Fibroblast of lung (primary cell): ENCODE measurements at regions not wholly inside any gene's neighbourhood (a gene's known extent, or its start where the extent isn't known, plus 50 kb on each side); places are given as distances from the start of the nearest gene placed in this dataset.

Experiments
- DNase-seq, 2 donors: peaks; one replicate each; pipeline versions ENCODE4 v3.0.0 to v3.0.0-alpha.2; 2010; ENCODE audit warnings: low read depth in 2 of 2
- H2AFZ ChIP-seq: 2 replicates; pipeline ENCODE4 v1.5.1; 2012; ENCODE audit warnings: low read length, control low read depth, inconsistent platforms
- H3K27ac ChIP-seq: 2 replicates; pipeline ENCODE4 v1.5.1; 2011; ENCODE audit warnings: low read length, control low read depth; ENCODE audit not compliant: insufficient read depth
- H3K27me3 ChIP-seq: 2 replicates; pipeline ENCODE4 v1.5.1; 2011; ENCODE audit warnings: mild to moderate bottlenecking, low read length; ENCODE audit not compliant: control insufficient read depth, insufficient read depth
- H3K36me3 ChIP-seq: 2 replicates; pipeline ENCODE4 v1.5.1; 2011; ENCODE audit warnings: low read length; ENCODE audit not compliant: control insufficient read depth, insufficient read depth
- H3K4me1 ChIP-seq: 2 replicates; pipeline ENCODE4 v1.5.1; 2011; ENCODE audit warnings: low read length; ENCODE audit not compliant: control insufficient read depth, insufficient read depth; ENCODE audit errors: extremely low read depth
- H3K4me2 ChIP-seq: 2 replicates; pipeline ENCODE4 v1.5.1; 2011; ENCODE audit warnings: low read length, control low read depth; ENCODE audit not compliant: insufficient read depth; ENCODE audit errors: extremely low read depth
- H3K4me3 ChIP-seq, 4 experiments: fragments of 200-600 bp in 1 of 4; sonication (generic) in 1 of 4; replicated peaks in 1 of 4; 2 replicates each; pipeline ENCODE4 v1.5.1; 2011 to 2016; ENCODE audit warnings: low read length in 4 of 4, low read depth in 3 of 4, mild to moderate bottlenecking in 3 of 4, control low read depth in 2 of 4, inconsistent platforms in 1 of 4, mixed read lengths in 1 of 4; ENCODE audit not compliant: insufficient read depth in 1 of 4; ENCODE audit errors: control extremely low read depth in 1 of 4
- H3K79me2 ChIP-seq: 2 replicates; pipeline ENCODE4 v1.5.1; 2012; ENCODE audit warnings: mild to moderate bottlenecking, low read length, inconsistent platforms; ENCODE audit not compliant: control insufficient read depth, insufficient read depth
- H3K9ac ChIP-seq: 2 replicates; pipeline ENCODE4 v1.5.1; 2011; ENCODE audit warnings: mild to moderate bottlenecking, low read length, control low read depth; ENCODE audit not compliant: insufficient read depth
- H3K9me3 ChIP-seq: 2 replicates; pipeline ENCODE4 v1.5.1; 2012; ENCODE audit warnings: low read depth, low read length; ENCODE audit not compliant: control insufficient read depth, insufficient read depth
- H4K20me1 ChIP-seq: 2 replicates; pipeline ENCODE4 v1.5.1; 2011; ENCODE audit warnings: low read length; ENCODE audit not compliant: control insufficient read depth, insufficient read depth; ENCODE audit errors: extremely low read depth
- EZH2 ChIP-seq: IDR thresholded peaks from 2 replicates; pipeline ENCODE4 v1.5.1; 2012; ENCODE audit warnings: low read length, control low read depth, mild to moderate bottlenecking; ENCODE audit errors: missing control alignments
- TF ChIP-seq, protein P1 (sequence below), 2 donors: IDR thresholded peaks in 1 of 2; conservative IDR thresholded peaks in 1 of 2; 1 replicate in 1 of 2; 2 replicates in 1 of 2; pipeline ENCODE4 v1.5.1; 2011 to 2012; ENCODE audit warnings: low read length in 2 of 2, control low read depth in 1 of 2, inconsistent platforms in 1 of 2, low read depth in 1 of 2, mild to moderate bottlenecking in 1 of 2

- no peaks in the 10 kb centered on the region for H4K20me1 ChIP-seq
- H2AFZ ChIP-seq, result no peak overlapping the region
- no peaks in the 10 kb centered on the region for H3K79me2 ChIP-seq
- H3K27ac ChIP-seq, result no peak overlapping the region
- no peak overlapping the region for H3K4me2 ChIP-seq
- no peaks in the 10 kb centered on the region for H3K36me3 ChIP-seq
- H3K9ac ChIP-seq, result no peak overlapping the region
- H3K27me3 ChIP-seq, result no peaks in the 10 kb centered on the region
- H3K4me3 ChIP-seq, result no peak overlapping the region
- peaks cover 11% of the 10 kb centered on the region for H3K4me1 ChIP-seq
- H3K9me3 ChIP-seq, result no peaks in the 10 kb centered on the region
- no peak for DNase-seq
- TF ChIP-seq, protein P1, sequence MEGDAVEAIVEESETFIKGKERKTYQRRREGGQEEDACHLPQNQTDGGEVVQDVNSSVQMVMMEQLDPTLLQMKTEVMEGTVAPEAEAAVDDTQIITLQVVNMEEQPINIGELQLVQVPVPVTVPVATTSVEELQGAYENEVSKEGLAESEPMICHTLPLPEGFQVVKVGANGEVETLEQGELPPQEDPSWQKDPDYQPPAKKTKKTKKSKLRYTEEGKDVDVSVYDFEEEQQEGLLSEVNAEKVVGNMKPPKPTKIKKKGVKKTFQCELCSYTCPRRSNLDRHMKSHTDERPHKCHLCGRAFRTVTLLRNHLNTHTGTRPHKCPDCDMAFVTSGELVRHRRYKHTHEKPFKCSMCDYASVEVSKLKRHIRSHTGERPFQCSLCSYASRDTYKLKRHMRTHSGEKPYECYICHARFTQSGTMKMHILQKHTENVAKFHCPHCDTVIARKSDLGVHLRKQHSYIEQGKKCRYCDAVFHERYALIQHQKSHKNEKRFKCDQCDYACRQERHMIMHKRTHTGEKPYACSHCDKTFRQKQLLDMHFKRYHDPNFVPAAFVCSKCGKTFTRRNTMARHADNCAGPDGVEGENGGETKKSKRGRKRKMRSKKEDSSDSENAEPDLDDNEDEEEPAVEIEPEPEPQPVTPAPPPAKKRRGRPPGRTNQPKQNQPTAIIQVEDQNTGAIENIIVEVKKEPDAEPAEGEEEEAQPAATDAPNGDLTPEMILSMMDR (conservative IDR thresholded peaks at IDR 0.05 in 1 of 2, IDR thresholded peaks at IDR 0.05 in 1 of 2; ENCODE audit: low read depth in 1 of 2, low read length in 2 of 2), result no peak
- TF ChIP-seq EZH2, result no peak
Observed at GRCh38 chr19:28885965-28886364, 327.0 kb downstream of the UQCRFS1 start.

DNA sequence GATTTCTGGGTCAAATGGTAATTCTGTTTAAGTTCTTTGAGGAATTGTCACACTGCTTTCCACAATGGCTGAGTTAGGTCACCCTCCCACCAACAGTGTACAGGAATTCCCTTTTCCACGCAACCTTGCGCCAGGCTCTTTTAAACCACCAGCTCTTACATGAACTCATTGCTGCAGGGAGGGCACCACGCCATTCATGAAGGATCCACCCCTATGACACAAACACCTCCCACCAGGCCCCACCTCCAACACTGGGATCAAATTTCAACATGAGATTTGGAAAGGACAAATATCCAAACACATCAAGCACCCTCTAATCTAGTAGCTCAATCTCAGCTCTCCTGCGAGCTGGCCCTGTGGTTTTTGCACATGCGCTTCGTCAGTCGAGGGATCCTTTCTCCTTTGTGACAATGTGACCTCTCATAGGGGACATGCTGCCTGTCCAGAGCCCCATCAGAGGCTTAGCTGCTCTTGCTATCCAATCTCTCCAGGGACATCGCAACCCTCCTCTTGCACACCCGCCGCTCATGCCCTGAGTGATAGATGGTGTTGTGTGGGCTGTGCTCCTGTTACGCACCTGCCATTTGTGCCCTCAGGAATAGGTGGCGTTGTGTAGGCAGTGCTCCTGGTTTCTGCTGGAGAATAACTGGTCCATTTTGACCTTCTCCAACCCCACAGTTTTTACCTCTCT is 328.0 kb downstream of the UQCRFS1 start:
- Histone ChIP-seq H3K27me3 (no peaks in the 10 kb centered on the region), H3K79me2 (no peaks in the 10 kb centered on the region), H3K9ac (no peak overlapping the region), H2AFZ (no peak overlapping the region), H3K27ac (no peak overlapping the region), H3K4me3 (no peak overlapping the region), H3K4me1 (peaks cover 11% of the 10 kb centered on the region), H4K20me1 (no peaks in the 10 kb centered on the region), H3K9me3 (no peaks in the 10 kb centered on the region), H3K36me3 (no peaks in the 10 kb centered on the region), H3K4me2 (no peak overlapping the region)
- no peak for TF ChIP-seq EZH2
- TF ChIP-seq, protein P1 (conservative IDR thresholded peaks at IDR 0.05 in 1 of 2, IDR thresholded peaks at IDR 0.05 in 1 of 2; ENCODE audit: low read depth in 1 of 2, low read length in 2 of 2), result no peak
- no peak for DNase-seq

GRCh38 chr19:28883241-28883693 is 329.7 kb downstream of the UQCRFS1 start:
- peak; percentile 2 to 27 for DNase-seq
- Histone ChIP-seq H3K27me3 (no peaks in the 10 kb centered on the region), H4K20me1 (no peaks in the 10 kb centered on the region), H3K79me2 (no peaks in the 10 kb centered on the region), H3K9ac (no peak overlapping the region), H3K27ac (peak overlapping the region; percentile 47), H3K9me3 (no peaks in the 10 kb centered on the region), H3K4me3 (peak overlapping the region in 2 of 4 experiments; percentile 12 to 43), H2AFZ (peak overlapping the region; percentile 70), H3K4me2 (peak overlapping the region; percentile 54), H3K4me1 (peaks cover 11% of the 10 kb centered on the region), H3K36me3 (no peaks in the 10 kb centered on the region)
- no peak for TF ChIP-seq EZH2
- TF ChIP-seq, protein P1 (conservative IDR thresholded peaks at IDR 0.05 in 1 of 2, IDR thresholded peaks at IDR 0.05 in 1 of 2; ENCODE audit: low read depth in 1 of 2, low read length in 2 of 2), result no peak
